CD14-positive monocyte (primary cell): ENCODE measurements at regions not wholly inside any gene's neighbourhood (a gene's known extent, or its start where the extent isn't known, plus 50 kb on each side); places are given as distances from the start of the nearest gene placed in this dataset.

Experiments
- DNase-seq, 3 donors: peaks; one replicate each; pipeline ENCODE4 v3.0.0-alpha.2; 2011 to 2022
- H2AFZ ChIP-seq: 2 replicates; pipeline ENCODE4 v1.6.0; 2012; ENCODE audit warnings: mild to moderate bottlenecking, low read depth, low read length, inconsistent platforms; ENCODE audit not compliant: insufficient read depth, poor library complexity, severe bottlenecking
- H3K27ac ChIP-seq, 2 donors: 1 replicate in 1 of 2; 2 replicates in 1 of 2; pipeline ENCODE4 v1.5.1; 2012 to 2013; ENCODE audit warnings: low read length in 2 of 2, control low read depth in 1 of 2, inconsistent platforms in 1 of 2, low read depth in 1 of 2, mild to moderate bottlenecking in 1 of 2
- H3K27me3 ChIP-seq, 2 donors: one replicate each; pipeline versions ENCODE4 v1.6.0 to v1.6.1; 2011 to 2013; ENCODE audit warnings: low read length in 2 of 2; ENCODE audit not compliant: control insufficient read depth in 2 of 2, insufficient read depth in 2 of 2
- H3K36me3 ChIP-seq, 2 donors: replicated peaks in 1 of 2; 1 replicate in 1 of 2; 2 replicates in 1 of 2; pipeline versions ENCODE4 v1.5.1 to v1.6.1; 2012 to 2013; ENCODE audit warnings: low read length in 2 of 2, control low read depth in 1 of 2, inconsistent platforms in 1 of 2, mild to moderate bottlenecking in 1 of 2; ENCODE audit not compliant: insufficient read depth in 2 of 2, control insufficient read depth in 1 of 2
- H3K4me1 ChIP-seq, 2 donors: 1 replicate in 1 of 2; 2 replicates in 1 of 2; pipeline versions ENCODE4 v1.5.1 to v1.6.1; 2012 to 2013; ENCODE audit warnings: low read length in 2 of 2, control low read depth in 1 of 2, inconsistent platforms in 1 of 2, mild to moderate bottlenecking in 1 of 2, moderate library complexity in 1 of 2; ENCODE audit not compliant: insufficient read depth in 2 of 2, control insufficient read depth in 1 of 2
- H3K4me2 ChIP-seq: replicated peaks from 2 replicates; pipeline ENCODE3; 2012; ENCODE audit warnings: low read length, moderate library complexity, mild to moderate bottlenecking; ENCODE audit not compliant: poor library complexity, severe bottlenecking; ENCODE audit errors: extremely low read depth
- H3K4me3 ChIP-seq, 3 experiments: fragments of 200-600 bp in 1 of 3; sonication (generic) in 1 of 3; replicated peaks in 1 of 3; 1 replicate in 2 of 3; 2 replicates in 1 of 3; pipeline ENCODE4 v1.5.1; 2011 to 2013; ENCODE audit warnings: low read length in 3 of 3, mild to moderate bottlenecking in 3 of 3, control low read depth in 2 of 3, low read depth in 2 of 3, inconsistent platforms in 1 of 3, moderate library complexity in 1 of 3
- H3K79me2 ChIP-seq: 2 replicates; pipeline ENCODE4 v1.6.0; 2012; ENCODE audit warnings: mild to moderate bottlenecking, control low read depth, inconsistent platforms, low read length, moderate library complexity; ENCODE audit not compliant: insufficient read depth
- H3K9ac ChIP-seq: 2 replicates; pipeline ENCODE4 v1.6.0; 2017; ENCODE audit warnings: low read length, mild to moderate bottlenecking; ENCODE audit not compliant: insufficient read depth, poor library complexity, severe bottlenecking
- H3K9me3 ChIP-seq, 2 donors: replicated peaks in 1 of 2; 1 replicate in 1 of 2; 2 replicates in 1 of 2; pipeline versions ENCODE4 v1.5.1 to v1.6.1; 2012 to 2013; ENCODE audit warnings: low read length in 2 of 2, control low read depth in 1 of 2; ENCODE audit not compliant: control insufficient read depth in 1 of 2, insufficient read depth in 1 of 2
- H4K20me1 ChIP-seq: 2 replicates; pipeline ENCODE4 v1.6.0; 2012; ENCODE audit warnings: mild to moderate bottlenecking, low read length, control low read depth, moderate library complexity; ENCODE audit not compliant: insufficient read depth
- H3K27ac Mint-ChIP-seq, 7 donors: one replicate each; pipeline ENCODE4 v1.8.0; 2020; ENCODE audit warnings: mild to moderate bottlenecking in 7 of 7, mixed read lengths in 7 of 7, moderate library complexity in 6 of 7, inconsistent platforms in 2 of 7
- H3K27me3 Mint-ChIP-seq, 3 donors: one replicate each; pipeline ENCODE4 v1.8.0; 2021 to 2022; ENCODE audit warnings: low read depth in 3 of 3, mild to moderate bottlenecking in 3 of 3, mixed read lengths in 3 of 3, moderate library complexity in 3 of 3, inconsistent platforms in 1 of 3
- H3K36me3 Mint-ChIP-seq, 2 donors: one replicate each; pipeline ENCODE4 v1.8.0; 2020; ENCODE audit warnings: mixed read lengths in 2 of 2, inconsistent platforms in 1 of 2, mild to moderate bottlenecking in 1 of 2
- H3K4me1 Mint-ChIP-seq: one replicate; pipeline ENCODE4 v1.8.0; 2020; ENCODE audit warnings: mild to moderate bottlenecking, mixed read lengths
- H3K4me3 Mint-ChIP-seq, 2 donors: one replicate each; pipeline ENCODE4 v1.8.0; 2020; ENCODE audit warnings: mild to moderate bottlenecking in 2 of 2, mixed read lengths in 2 of 2, moderate library complexity in 1 of 2
- H3K9me3 Mint-ChIP-seq, 7 donors: one replicate each; pipeline ENCODE4 v1.8.0; 2020 to 2022; ENCODE audit warnings: mixed read lengths in 7 of 7, mild to moderate bottlenecking in 6 of 7, moderate library complexity in 6 of 7, inconsistent platforms in 2 of 7
- CTCF ChIP-seq: fragments of 200-600 bp; IDR thresholded peaks from one replicate; pipeline ENCODE4 v1.8.0; 2022; ENCODE audit warnings: antibody characterized with exemption, mild to moderate bottlenecking
- WGBS: methylation state at CpG from one replicate; pipeline ENCODE4 v1.1.5; 2013; ENCODE audit warnings: missing lambda C conversion rate; ENCODE audit not compliant: insufficient coverage; 5-methylcytosine and 5-hydroxymethylcytosine counted together
- intact Hi-C, 2 donors: fragments of 100-400 bp; cut with micrococcal nuclease; formaldehyde crosslinking; loops; one replicate each; pipeline versions ENCODE4 v1.15.0 to v1.15.1; 2023

GRCh38 chr18:30361864-30362540 is 680.5 kb downstream of the DSC3 start:
- no peak overlapping the region for H3K4me3 ChIP-seq
- WGBS = 90% methylated on average over 9 of the region's 11 CpGs
- H3K9ac ChIP-seq = no peak overlapping the region
- H3K79me2 ChIP-seq = no peaks in the 10 kb centered on the region
- H3K27ac ChIP-seq = no peak overlapping the region
- no peaks in the 10 kb centered on the region for H3K9me3 ChIP-seq
- no peaks in the 10 kb centered on the region for H4K20me1 ChIP-seq
- no peak overlapping the region for H2AFZ ChIP-seq
- no peak overlapping the region for H3K4me2 ChIP-seq
- no peaks in the 10 kb centered on the region for H3K36me3 ChIP-seq
- no peaks in the 10 kb centered on the region for H3K4me1 ChIP-seq
- Mint-ChIP-seq H3K4me3 (no peak overlapping the region), H3K36me3 (no peaks in the 10 kb centered on the region), H3K27me3 (no peaks in the 10 kb centered on the region), H3K9me3 (peaks cover 0 to 3% (median 0%) of the 10 kb centered on the region in 7 donors), H3K4me1 (no peaks in the 10 kb centered on the region), H3K27ac (no peak overlapping the region)
- TF ChIP-seq CTCF = no peak
- no peak for DNase-seq
- no peaks in the 10 kb centered on the region for H3K27me3 ChIP-seq
- intact Hi-C loops = no loop called here

DNA sequence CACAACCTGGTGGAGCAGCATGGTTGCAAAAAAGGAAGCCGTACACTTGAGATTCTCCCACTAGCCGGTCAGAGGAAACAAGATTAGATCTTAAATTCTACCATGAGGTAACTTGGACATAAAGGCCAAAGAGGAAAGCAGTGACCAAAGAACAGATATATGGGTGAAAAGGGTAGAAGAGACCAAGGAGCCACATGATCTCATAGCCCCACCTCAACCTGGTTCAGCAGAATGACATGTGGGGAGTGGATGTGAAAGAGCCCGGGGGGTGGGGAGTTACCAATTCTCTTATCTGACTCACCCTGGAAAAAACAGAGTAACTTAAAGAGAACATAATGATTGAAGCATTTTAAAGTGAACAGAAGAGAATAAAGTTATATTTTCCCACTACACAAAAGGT is 683.0 kb downstream of the DSC3 start:
- H3K36me3 Mint-ChIP-seq = no peaks in the 10 kb centered on the region
- no CpG with 5 or more reads among the region's 3 CpGs for WGBS
- Histone ChIP-seq H3K36me3 (no peaks in the 10 kb centered on the region), H3K27me3 (no peaks in the 10 kb centered on the region), H3K9me3 (no peaks in the 10 kb centered on the region), H3K27ac (no peak overlapping the region), H2AFZ (no peak overlapping the region), H3K9ac (no peak overlapping the region), H3K4me1 (no peaks in the 10 kb centered on the region), H3K79me2 (no peaks in the 10 kb centered on the region), H3K4me3 (no peak overlapping the region), H3K4me2 (no peak overlapping the region), H4K20me1 (no peaks in the 10 kb centered on the region)
- no peak for TF ChIP-seq CTCF
- intact Hi-C loops = no loop called here
- peaks cover 0 to 3% (median 0%) of the 10 kb centered on the region in 7 donors for H3K9me3 Mint-ChIP-seq
- H3K27ac Mint-ChIP-seq = no peak overlapping the region
- no peak for DNase-seq
- no peaks in the 10 kb centered on the region for H3K27me3 Mint-ChIP-seq
- H3K4me1 Mint-ChIP-seq = no peaks in the 10 kb centered on the region
- no peak overlapping the region for H3K4me3 Mint-ChIP-seq
